ENCODE measurements at regions not wholly inside any gene's neighbourhood (a gene's known extent, or its start where the extent isn't known, plus 50 kb on each side); places are given as distances from the start of the nearest gene placed in this dataset.

DNA sequence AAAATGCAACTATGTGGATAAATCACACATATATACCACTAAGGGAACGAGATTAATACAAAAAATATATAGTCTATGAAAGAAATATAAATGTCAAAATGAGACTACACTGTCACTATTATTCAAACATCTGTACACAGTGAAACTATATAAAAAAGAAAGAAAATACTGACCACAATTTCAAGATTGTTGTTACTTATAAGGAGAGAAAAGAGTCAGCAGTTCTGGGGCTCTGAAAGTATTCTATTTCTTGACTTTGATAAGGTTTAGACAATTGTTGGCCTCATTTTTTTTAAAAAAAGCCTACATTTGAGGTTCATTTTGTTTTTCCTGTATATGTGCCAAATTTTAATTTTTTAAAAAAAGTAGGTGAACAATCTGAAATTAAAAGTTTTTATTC, 319.3 kb upstream of the CHRM3 start:
- TF ChIP-seq, protein P1, sequence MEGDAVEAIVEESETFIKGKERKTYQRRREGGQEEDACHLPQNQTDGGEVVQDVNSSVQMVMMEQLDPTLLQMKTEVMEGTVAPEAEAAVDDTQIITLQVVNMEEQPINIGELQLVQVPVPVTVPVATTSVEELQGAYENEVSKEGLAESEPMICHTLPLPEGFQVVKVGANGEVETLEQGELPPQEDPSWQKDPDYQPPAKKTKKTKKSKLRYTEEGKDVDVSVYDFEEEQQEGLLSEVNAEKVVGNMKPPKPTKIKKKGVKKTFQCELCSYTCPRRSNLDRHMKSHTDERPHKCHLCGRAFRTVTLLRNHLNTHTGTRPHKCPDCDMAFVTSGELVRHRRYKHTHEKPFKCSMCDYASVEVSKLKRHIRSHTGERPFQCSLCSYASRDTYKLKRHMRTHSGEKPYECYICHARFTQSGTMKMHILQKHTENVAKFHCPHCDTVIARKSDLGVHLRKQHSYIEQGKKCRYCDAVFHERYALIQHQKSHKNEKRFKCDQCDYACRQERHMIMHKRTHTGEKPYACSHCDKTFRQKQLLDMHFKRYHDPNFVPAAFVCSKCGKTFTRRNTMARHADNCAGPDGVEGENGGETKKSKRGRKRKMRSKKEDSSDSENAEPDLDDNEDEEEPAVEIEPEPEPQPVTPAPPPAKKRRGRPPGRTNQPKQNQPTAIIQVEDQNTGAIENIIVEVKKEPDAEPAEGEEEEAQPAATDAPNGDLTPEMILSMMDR (IDR thresholded peaks at IDR 0.05; ENCODE audit: extremely low read depth, insufficient read depth, missing control alignments) = no peak
- in situ Hi-C loops (cut with MboI; ENCODE audit: low pct_unique_long_range_greater_than_20kb, low sequenced_read_pairs, unreplicated experiment) = no loop called here
- no peak for DNase-seq (ENCODE audit: low spot score)

DNA sequence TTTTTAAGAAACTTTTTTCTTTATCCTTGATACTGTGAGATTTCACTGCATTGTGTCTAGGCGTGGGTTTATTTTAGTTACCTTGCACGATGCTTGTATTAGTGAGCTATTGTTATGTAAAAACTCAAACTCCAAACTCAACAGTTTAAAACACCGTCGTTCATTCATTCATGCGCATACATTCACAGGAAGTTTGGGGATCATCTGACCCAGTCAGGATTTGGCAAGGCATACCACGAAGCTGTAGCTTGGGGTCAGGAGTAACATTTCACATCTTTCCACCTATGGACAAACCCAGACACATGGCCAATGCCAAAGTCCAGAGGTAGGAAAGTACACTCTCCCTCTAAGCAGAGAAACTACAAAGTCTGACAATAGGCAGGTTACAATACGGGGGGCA, 324.6 kb upstream of the CHRM3 start:
- TF ChIP-seq, protein P1 (IDR thresholded peaks at IDR 0.05; ENCODE audit: extremely low read depth, insufficient read depth, missing control alignments) = no peak
- in situ Hi-C loops (cut with MboI; ENCODE audit: low pct_unique_long_range_greater_than_20kb, low sequenced_read_pairs, unreplicated experiment) = no loop called here
- DNase-seq (ENCODE audit: low spot score) = no peak

DNA sequence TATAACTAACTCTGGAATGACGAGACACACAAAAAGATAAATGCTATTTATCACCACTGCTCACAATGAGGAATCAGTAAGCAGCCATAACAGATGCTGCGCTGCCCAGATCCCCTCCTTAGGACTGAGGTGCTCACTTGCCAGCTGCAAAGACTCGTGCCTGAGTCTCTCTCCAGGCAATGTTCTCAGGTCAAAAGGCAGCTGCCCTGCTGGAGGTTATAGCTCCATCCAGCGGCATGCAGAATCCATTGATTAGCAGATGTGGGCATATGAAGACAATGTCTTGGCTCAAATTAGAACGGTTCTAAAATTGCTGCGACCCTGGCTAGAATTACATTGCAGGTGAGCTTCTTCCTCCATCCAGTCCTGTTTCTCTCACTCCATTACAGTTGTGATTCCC, 328.2 kb upstream of the CHRM3 start:
- no peak for DNase-seq (ENCODE audit: low spot score)
- in situ Hi-C loops (cut with MboI; ENCODE audit: low pct_unique_long_range_greater_than_20kb, low sequenced_read_pairs, unreplicated experiment) = no loop called here
- TF ChIP-seq, protein P1 (IDR thresholded peaks at IDR 0.05; ENCODE audit: extremely low read depth, insufficient read depth, missing control alignments) = no peak

DNA sequence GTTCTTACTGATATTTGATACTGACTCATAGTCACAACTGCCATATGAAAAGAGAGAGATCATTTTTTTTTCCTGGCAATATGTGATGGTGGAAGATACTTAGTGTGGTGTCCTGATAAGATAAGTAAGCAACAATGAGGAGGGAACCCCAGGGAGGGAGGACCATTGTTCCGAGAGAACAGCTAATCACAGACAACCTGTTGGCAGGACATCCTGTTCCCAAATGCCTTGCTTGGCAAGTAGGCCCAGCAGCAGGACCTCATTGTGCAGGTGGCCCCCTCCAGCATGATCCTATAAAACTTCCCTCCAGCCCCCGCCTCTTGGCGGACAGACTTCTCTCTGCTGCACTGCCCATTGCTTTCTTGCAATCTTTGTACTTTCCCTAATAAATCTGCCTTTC, 329.4 kb upstream of the CHRM3 start:
- TF ChIP-seq, protein P1 (IDR thresholded peaks at IDR 0.05; ENCODE audit: extremely low read depth, insufficient read depth, missing control alignments) = no peak
- in situ Hi-C loops (cut with MboI; ENCODE audit: low pct_unique_long_range_greater_than_20kb, low sequenced_read_pairs, unreplicated experiment) = no loop called here

DNA sequence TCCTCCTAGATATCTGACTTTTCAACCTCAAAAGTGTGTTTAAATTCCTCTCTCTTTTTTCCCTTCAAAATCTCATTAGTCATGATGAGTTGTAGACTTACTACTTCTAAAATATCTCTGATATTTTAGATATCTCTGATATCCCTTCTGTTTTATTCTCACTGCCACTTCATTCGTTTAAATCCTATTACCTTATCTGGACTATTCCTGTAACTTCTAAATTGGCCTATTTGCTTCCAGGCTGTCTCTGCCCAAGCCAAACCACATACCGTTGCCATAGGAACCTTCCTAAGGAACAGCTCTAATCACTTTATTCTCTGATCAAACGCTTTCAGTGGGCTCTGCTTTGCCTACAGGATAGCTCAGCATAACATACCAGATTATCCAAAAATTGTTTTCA, 333.1 kb upstream of the CHRM3 start:
- TF ChIP-seq, protein P1 (IDR thresholded peaks at IDR 0.05; ENCODE audit: extremely low read depth, insufficient read depth, missing control alignments) = no peak
- no peak for DNase-seq (ENCODE audit: low spot score)
- in situ Hi-C loops (cut with MboI; ENCODE audit: low pct_unique_long_range_greater_than_20kb, low sequenced_read_pairs, unreplicated experiment) = no loop called here

More for the DNA sequence above, 329.4 kb upstream of the CHRM3 start:
- DNase-seq (ENCODE audit: low spot score) = no peak

DNA sequence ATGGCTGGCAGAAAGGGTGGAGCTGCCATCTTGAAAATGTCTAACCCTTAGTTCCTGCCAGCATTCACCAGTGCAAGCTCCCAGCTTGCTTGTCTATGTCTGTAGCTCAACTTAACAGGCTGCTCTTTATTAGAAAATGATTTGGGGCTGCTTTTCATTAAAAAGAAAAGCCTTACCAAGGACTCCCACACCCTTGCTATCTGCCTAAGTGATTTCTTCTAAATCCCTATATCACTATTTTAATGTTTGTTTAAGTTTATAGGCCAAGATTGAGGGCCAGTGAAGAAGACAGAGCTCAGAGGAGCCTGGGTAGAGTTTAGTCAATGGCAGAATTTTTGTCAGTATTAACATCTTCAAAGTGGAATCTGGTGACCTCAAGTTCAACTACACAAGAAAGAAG, 336.8 kb upstream of the CHRM3 start:
- in situ Hi-C loops (cut with MboI; ENCODE audit: low pct_unique_long_range_greater_than_20kb, low sequenced_read_pairs, unreplicated experiment) = no loop called here
- TF ChIP-seq, protein P1 (IDR thresholded peaks at IDR 0.05; ENCODE audit: extremely low read depth, insufficient read depth, missing control alignments) = no peak
- DNase-seq (ENCODE audit: low spot score) = no peak

DNA sequence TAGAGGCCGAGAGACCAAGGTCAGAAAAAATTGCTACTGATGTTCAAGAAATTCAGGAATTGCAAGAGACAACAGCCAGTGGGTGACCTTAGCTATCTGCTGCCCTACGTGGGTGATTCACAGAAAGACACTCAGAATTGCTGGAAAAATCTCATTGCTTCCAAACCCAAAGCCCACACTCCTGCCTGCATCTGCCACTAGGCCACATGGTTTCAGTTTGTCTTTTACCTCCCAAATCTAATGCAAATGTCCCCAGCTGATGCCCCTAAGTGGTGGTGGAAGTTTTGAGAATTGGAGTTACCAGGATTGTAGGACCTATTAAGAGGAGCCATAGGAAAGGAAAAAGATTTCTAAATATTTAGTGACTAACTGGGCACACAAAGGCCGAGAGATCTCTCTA, 341.5 kb upstream of the CHRM3 start:
- TF ChIP-seq, protein P1 (IDR thresholded peaks at IDR 0.05; ENCODE audit: extremely low read depth, insufficient read depth, missing control alignments) = no peak
- DNase-seq (ENCODE audit: low spot score) = no peak
- in situ Hi-C loops (cut with MboI; ENCODE audit: low pct_unique_long_range_greater_than_20kb, low sequenced_read_pairs, unreplicated experiment) = no loop called here
